CD14-positive monocyte (primary cell): ENCODE measurements at regions not wholly inside any gene's neighbourhood (a gene's known extent, or its start where the extent isn't known, plus 50 kb on each side); places are given as distances from the start of the nearest gene placed in this dataset.

Source experiments
- DNase-seq, 3 donors: peaks; one replicate each; pipeline ENCODE4 v3.0.0-alpha.2; 2011 to 2022
- H2AFZ ChIP-seq: 2 replicates; pipeline ENCODE4 v1.6.0; 2012; ENCODE audit warnings: mild to moderate bottlenecking, low read depth, low read length, inconsistent platforms; ENCODE audit not compliant: insufficient read depth, poor library complexity, severe bottlenecking
- H3K27ac ChIP-seq, 2 donors: 1 replicate in 1 of 2; 2 replicates in 1 of 2; pipeline ENCODE4 v1.5.1; 2012 to 2013; ENCODE audit warnings: low read length in 2 of 2, control low read depth in 1 of 2, inconsistent platforms in 1 of 2, low read depth in 1 of 2, mild to moderate bottlenecking in 1 of 2
- H3K27me3 ChIP-seq, 2 donors: one replicate each; pipeline versions ENCODE4 v1.6.0 to v1.6.1; 2011 to 2013; ENCODE audit warnings: low read length in 2 of 2; ENCODE audit not compliant: control insufficient read depth in 2 of 2, insufficient read depth in 2 of 2
- H3K36me3 ChIP-seq, 2 donors: replicated peaks in 1 of 2; 1 replicate in 1 of 2; 2 replicates in 1 of 2; pipeline versions ENCODE4 v1.5.1 to v1.6.1; 2012 to 2013; ENCODE audit warnings: low read length in 2 of 2, control low read depth in 1 of 2, inconsistent platforms in 1 of 2, mild to moderate bottlenecking in 1 of 2; ENCODE audit not compliant: insufficient read depth in 2 of 2, control insufficient read depth in 1 of 2
- H3K4me1 ChIP-seq, 2 donors: 1 replicate in 1 of 2; 2 replicates in 1 of 2; pipeline versions ENCODE4 v1.5.1 to v1.6.1; 2012 to 2013; ENCODE audit warnings: low read length in 2 of 2, control low read depth in 1 of 2, inconsistent platforms in 1 of 2, mild to moderate bottlenecking in 1 of 2, moderate library complexity in 1 of 2; ENCODE audit not compliant: insufficient read depth in 2 of 2, control insufficient read depth in 1 of 2
- H3K4me2 ChIP-seq: replicated peaks from 2 replicates; pipeline ENCODE3; 2012; ENCODE audit warnings: low read length, moderate library complexity, mild to moderate bottlenecking; ENCODE audit not compliant: poor library complexity, severe bottlenecking; ENCODE audit errors: extremely low read depth
- H3K4me3 ChIP-seq, 3 experiments: fragments of 200-600 bp in 1 of 3; sonication (generic) in 1 of 3; replicated peaks in 1 of 3; 1 replicate in 2 of 3; 2 replicates in 1 of 3; pipeline ENCODE4 v1.5.1; 2011 to 2013; ENCODE audit warnings: low read length in 3 of 3, mild to moderate bottlenecking in 3 of 3, control low read depth in 2 of 3, low read depth in 2 of 3, inconsistent platforms in 1 of 3, moderate library complexity in 1 of 3
- H3K79me2 ChIP-seq: 2 replicates; pipeline ENCODE4 v1.6.0; 2012; ENCODE audit warnings: mild to moderate bottlenecking, control low read depth, inconsistent platforms, low read length, moderate library complexity; ENCODE audit not compliant: insufficient read depth
- H3K9ac ChIP-seq: 2 replicates; pipeline ENCODE4 v1.6.0; 2017; ENCODE audit warnings: low read length, mild to moderate bottlenecking; ENCODE audit not compliant: insufficient read depth, poor library complexity, severe bottlenecking
- H3K9me3 ChIP-seq, 2 donors: replicated peaks in 1 of 2; 1 replicate in 1 of 2; 2 replicates in 1 of 2; pipeline versions ENCODE4 v1.5.1 to v1.6.1; 2012 to 2013; ENCODE audit warnings: low read length in 2 of 2, control low read depth in 1 of 2; ENCODE audit not compliant: control insufficient read depth in 1 of 2, insufficient read depth in 1 of 2
- H4K20me1 ChIP-seq: 2 replicates; pipeline ENCODE4 v1.6.0; 2012; ENCODE audit warnings: mild to moderate bottlenecking, low read length, control low read depth, moderate library complexity; ENCODE audit not compliant: insufficient read depth
- H3K27ac Mint-ChIP-seq, 7 donors: one replicate each; pipeline ENCODE4 v1.8.0; 2020; ENCODE audit warnings: mild to moderate bottlenecking in 7 of 7, mixed read lengths in 7 of 7, moderate library complexity in 6 of 7, inconsistent platforms in 2 of 7
- H3K27me3 Mint-ChIP-seq, 3 donors: one replicate each; pipeline ENCODE4 v1.8.0; 2021 to 2022; ENCODE audit warnings: low read depth in 3 of 3, mild to moderate bottlenecking in 3 of 3, mixed read lengths in 3 of 3, moderate library complexity in 3 of 3, inconsistent platforms in 1 of 3
- H3K36me3 Mint-ChIP-seq, 2 donors: one replicate each; pipeline ENCODE4 v1.8.0; 2020; ENCODE audit warnings: mixed read lengths in 2 of 2, inconsistent platforms in 1 of 2, mild to moderate bottlenecking in 1 of 2
- H3K4me1 Mint-ChIP-seq: one replicate; pipeline ENCODE4 v1.8.0; 2020; ENCODE audit warnings: mild to moderate bottlenecking, mixed read lengths
- H3K4me3 Mint-ChIP-seq, 2 donors: one replicate each; pipeline ENCODE4 v1.8.0; 2020; ENCODE audit warnings: mild to moderate bottlenecking in 2 of 2, mixed read lengths in 2 of 2, moderate library complexity in 1 of 2
- H3K9me3 Mint-ChIP-seq, 7 donors: one replicate each; pipeline ENCODE4 v1.8.0; 2020 to 2022; ENCODE audit warnings: mixed read lengths in 7 of 7, mild to moderate bottlenecking in 6 of 7, moderate library complexity in 6 of 7, inconsistent platforms in 2 of 7
- WGBS: methylation state at CpG from one replicate; pipeline ENCODE4 v1.1.5; 2013; ENCODE audit warnings: missing lambda C conversion rate; ENCODE audit not compliant: insufficient coverage; 5-methylcytosine and 5-hydroxymethylcytosine counted together
- intact Hi-C, 2 donors: fragments of 100-400 bp; cut with micrococcal nuclease; formaldehyde crosslinking; loops; one replicate each; pipeline versions ENCODE4 v1.15.0 to v1.15.1; 2023
- TF ChIP-seq, protein P1 (sequence below): fragments of 200-600 bp; IDR thresholded peaks from one replicate; pipeline ENCODE4 v1.8.0; 2022; ENCODE audit warnings: antibody characterized with exemption, mild to moderate bottlenecking

DNA sequence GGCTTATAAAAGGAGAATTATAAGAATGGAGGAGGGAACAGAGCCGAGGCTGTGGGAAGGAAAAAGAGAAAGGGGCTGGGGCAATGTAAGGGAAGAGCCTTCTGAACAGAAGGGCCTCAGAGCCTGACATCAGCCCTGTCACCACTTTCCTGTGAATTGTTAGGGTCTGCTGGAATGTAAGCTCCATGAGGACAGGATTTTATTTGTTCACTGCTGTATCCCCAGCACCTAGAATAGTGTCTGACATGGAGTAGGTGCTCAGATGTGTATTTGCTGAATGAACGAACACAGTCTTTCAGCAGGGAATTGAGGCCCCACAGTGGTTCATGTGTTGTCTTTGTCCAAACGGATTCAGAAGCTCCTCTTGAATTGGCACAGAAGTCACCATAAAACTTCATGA lies 251.5 kb downstream of the OPA1 start:
- Histone ChIP-seq H3K9ac (no peak overlapping the region), H3K9me3 (no peaks in the 10 kb centered on the region), H3K4me1 (peaks cover 15 to 19% of the 10 kb centered on the region in 2 donors), H3K79me2 (no peaks in the 10 kb centered on the region), H3K27ac (no peak overlapping the region), H2AFZ (no peak overlapping the region), H3K36me3 (no peaks in the 10 kb centered on the region), H3K4me2 (no peak overlapping the region), H3K4me3 (no peak overlapping the region), H3K27me3 (no peaks in the 10 kb centered on the region), H4K20me1 (no peaks in the 10 kb centered on the region)
- H3K4me3 Mint-ChIP-seq: no peak overlapping the region
- H3K27ac Mint-ChIP-seq: no peak overlapping the region
- WGBS: 86% methylated on average over 2 of the region's 3 CpGs
- intact Hi-C loops: no loop called here
- H3K9me3 Mint-ChIP-seq: peaks cover 0 to 4% (median 0%) of the 10 kb centered on the region in 7 donors
- H3K27me3 Mint-ChIP-seq: peaks cover 6 to 7% (median 6%) of the 10 kb centered on the region in 3 donors
- DNase-seq: no peak
- H3K36me3 Mint-ChIP-seq: no peaks in the 10 kb centered on the region
- peaks cover 24% of the 10 kb centered on the region for H3K4me1 Mint-ChIP-seq
- TF ChIP-seq, protein P1, sequence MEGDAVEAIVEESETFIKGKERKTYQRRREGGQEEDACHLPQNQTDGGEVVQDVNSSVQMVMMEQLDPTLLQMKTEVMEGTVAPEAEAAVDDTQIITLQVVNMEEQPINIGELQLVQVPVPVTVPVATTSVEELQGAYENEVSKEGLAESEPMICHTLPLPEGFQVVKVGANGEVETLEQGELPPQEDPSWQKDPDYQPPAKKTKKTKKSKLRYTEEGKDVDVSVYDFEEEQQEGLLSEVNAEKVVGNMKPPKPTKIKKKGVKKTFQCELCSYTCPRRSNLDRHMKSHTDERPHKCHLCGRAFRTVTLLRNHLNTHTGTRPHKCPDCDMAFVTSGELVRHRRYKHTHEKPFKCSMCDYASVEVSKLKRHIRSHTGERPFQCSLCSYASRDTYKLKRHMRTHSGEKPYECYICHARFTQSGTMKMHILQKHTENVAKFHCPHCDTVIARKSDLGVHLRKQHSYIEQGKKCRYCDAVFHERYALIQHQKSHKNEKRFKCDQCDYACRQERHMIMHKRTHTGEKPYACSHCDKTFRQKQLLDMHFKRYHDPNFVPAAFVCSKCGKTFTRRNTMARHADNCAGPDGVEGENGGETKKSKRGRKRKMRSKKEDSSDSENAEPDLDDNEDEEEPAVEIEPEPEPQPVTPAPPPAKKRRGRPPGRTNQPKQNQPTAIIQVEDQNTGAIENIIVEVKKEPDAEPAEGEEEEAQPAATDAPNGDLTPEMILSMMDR: no peak

DNA sequence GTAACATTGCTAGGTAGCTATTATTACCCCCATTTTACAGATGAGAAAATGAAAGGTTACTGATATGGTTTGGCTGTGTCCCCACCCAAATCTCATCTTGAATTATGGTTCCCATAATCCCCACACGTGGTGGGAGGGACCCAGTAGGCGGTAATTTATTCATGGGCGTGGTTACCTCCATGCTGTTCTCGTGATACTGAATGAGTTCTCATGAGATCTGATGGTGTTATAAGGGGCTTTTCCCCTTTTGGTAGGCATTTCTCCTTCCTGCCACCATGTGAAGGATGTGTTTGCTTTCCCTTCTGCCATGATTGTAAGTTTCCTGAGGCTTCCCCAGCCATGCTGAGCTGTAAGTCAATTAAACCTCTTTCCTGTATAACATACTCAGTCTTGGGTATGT lies 252.1 kb downstream of the OPA1 start:
- H3K27me3 ChIP-seq: no peaks in the 10 kb centered on the region
- no peaks in the 10 kb centered on the region for H4K20me1 ChIP-seq
- Mint-ChIP-seq H3K4me3 (no peak overlapping the region), H3K36me3 (no peaks in the 10 kb centered on the region), H3K27ac (no peak overlapping the region), H3K4me1 (peaks cover 24% of the 10 kb centered on the region), H3K27me3 (peaks cover 5 to 7% (median 6%) of the 10 kb centered on the region in 3 donors), H3K9me3 (peaks cover 0 to 4% (median 0%) of the 10 kb centered on the region in 7 donors)
- H3K4me1 ChIP-seq: peaks cover 15 to 19% of the 10 kb centered on the region in 2 donors
- H3K79me2 ChIP-seq: no peaks in the 10 kb centered on the region
- no peak overlapping the region for H3K27ac ChIP-seq
- no peak overlapping the region for H3K4me2 ChIP-seq
- no peak overlapping the region for H2AFZ ChIP-seq
- DNase-seq: no peak
- WGBS: no CpG with 5 or more reads among the region's 4 CpGs
- no peaks in the 10 kb centered on the region for H3K36me3 ChIP-seq
- H3K9me3 ChIP-seq: no peaks in the 10 kb centered on the region
- H3K4me3 ChIP-seq: no peak overlapping the region
- H3K9ac ChIP-seq: no peak overlapping the region
- TF ChIP-seq, protein P1: no peak
- intact Hi-C loops: no loop called here
